PC-3 (cell line): ENCODE measurements at regions not wholly inside any gene's neighbourhood (a gene's known extent, or its start where the extent isn't known, plus 50 kb on each side); places are given as distances from the start of the nearest gene placed in this dataset.

Experiments
- ATAC-seq: fragments of 200-7000 bp; cut with Tn5 transposase; 2 replicates; pipeline ENCODE4 v1.9.1; 2020; ENCODE audit warnings: mild to moderate bottlenecking, moderate library complexity
- BruUV-seq: library from RNA; stranded (reverse); fragments of 400-500 nt; replicated peaks from 2 replicates; lab custom pipeline; 2021; lab: Mats Ljungman, UMichigan
- CTCF ChIA-PET: fragments of 300-600 bp; sonication (Branson Sonifier 250); formaldehyde crosslinking; loops from one replicate; lab custom pipeline; 2022; ENCODE audit warnings: antibody characterized with exemption; lab: Charles Lee
- POLR2A ChIA-PET: fragments of 300-600 bp; sonication (Branson Sonifier 250); formaldehyde crosslinking; loops from one replicate; lab custom pipeline; 2022; ENCODE audit warnings: antibody characterized with exemption; ENCODE audit not compliant: unreplicated experiment; lab: Charles Lee
- DNase-seq: peaks from one replicate; pipeline ENCODE4 v3.0.0-alpha.2; 2015
- H2AFZ ChIP-seq: fragments of 300-600 bp; sonication (generic); 2 replicates; pipeline ENCODE4 v1.6.0; 2016; ENCODE audit warnings: antibody characterized with exemption, low read length
- H3F3A ChIP-seq: fragments of 300-600 bp; sonication (generic); one replicate; pipeline ENCODE4 v1.6.0; 2017; ENCODE audit warnings: antibody characterized with exemption, low read length, control low read depth, mild to moderate bottlenecking; ENCODE audit not compliant: unreplicated experiment
- H3K27ac ChIP-seq: fragments of 300-600 bp; sonication (generic); 2 replicates; pipeline ENCODE4 v1.5.1; 2016; ENCODE audit warnings: mild to moderate bottlenecking, low read length
- H3K27me3 ChIP-seq: fragments of 300-600 bp; sonication (generic); 2 replicates; pipeline ENCODE4 v1.6.1; 2016; ENCODE audit warnings: low read length, mixed read lengths
- H3K36me3 ChIP-seq: fragments of 300-600 bp; sonication (generic); 2 replicates; pipeline ENCODE4 v1.6.1; 2016; ENCODE audit warnings: low read depth, mixed run types, low read length, mixed read lengths
- H3K4me1 ChIP-seq: fragments of 300-600 bp; sonication (generic); 2 replicates; pipeline ENCODE4 v1.5.1; 2016; ENCODE audit warnings: low read length; ENCODE audit not compliant: insufficient read depth
- H3K4me2 ChIP-seq: fragments of 300-600 bp; sonication (generic); 2 replicates; pipeline ENCODE4 v1.6.0; 2016; ENCODE audit warnings: low read length
- H3K4me3 ChIP-seq: fragments of 300-600 bp; sonication (generic); 2 replicates; pipeline ENCODE4 v1.5.1; 2016; ENCODE audit warnings: mild to moderate bottlenecking, low read length, mixed read lengths
- H3K79me2 ChIP-seq: fragments of 300-600 bp; sonication (generic); 2 replicates; pipeline ENCODE4 v1.6.1; 2017; ENCODE audit warnings: low read length, mixed read lengths
- H3K9ac ChIP-seq: fragments of 300-600 bp; sonication (generic); 2 replicates; pipeline ENCODE4 v1.6.0; 2016; ENCODE audit warnings: mild to moderate bottlenecking, low read length
- H3K9me2 ChIP-seq: fragments of 300-600 bp; sonication (generic); replicated peaks from 2 replicates; pipeline ENCODE4 v1.6.1; 2016; ENCODE audit warnings: mixed run types, low read length, mixed read lengths
- H3K9me3 ChIP-seq: fragments of 300-600 bp; sonication (generic); 2 replicates; pipeline ENCODE4 v1.6.1; 2016; ENCODE audit warnings: low read length, mixed read lengths
- H4K20me1 ChIP-seq: fragments of 300-600 bp; sonication (generic); 2 replicates; pipeline ENCODE4 v1.6.1; 2016; ENCODE audit warnings: low read length, mixed read lengths
- EZH2 ChIP-seq: fragments of 300-600 bp; sonication (generic); IDR thresholded peaks from one replicate; pipeline ENCODE4 v1.6.1; 2017; ENCODE audit warnings: antibody characterized with exemption, mild to moderate bottlenecking, low read length; ENCODE audit not compliant: unreplicated experiment
- EZH2phosphoT487 ChIP-seq: fragments of 300-600 bp; sonication (generic); IDR thresholded peaks from 2 replicates; pipeline ENCODE4 v1.6.1; 2018; ENCODE audit warnings: mild to moderate bottlenecking, antibody characterized with exemption, low read length, borderline replicate concordance
- intact Hi-C: fragments of 100-400 bp; cut with micrococcal nuclease; formaldehyde crosslinking; loops from 2 replicates; pipeline ENCODE4 v1.9.0; 2023
- TF ChIP-seq, protein P1 (sequence below): fragments of 300-600 bp; sonication (generic); conservative IDR thresholded peaks from 2 replicates; pipeline ENCODE4 v1.5.1; 2017; ENCODE audit warnings: antibody characterized with exemption, low read depth, mild to moderate bottlenecking, low read length

DNA sequence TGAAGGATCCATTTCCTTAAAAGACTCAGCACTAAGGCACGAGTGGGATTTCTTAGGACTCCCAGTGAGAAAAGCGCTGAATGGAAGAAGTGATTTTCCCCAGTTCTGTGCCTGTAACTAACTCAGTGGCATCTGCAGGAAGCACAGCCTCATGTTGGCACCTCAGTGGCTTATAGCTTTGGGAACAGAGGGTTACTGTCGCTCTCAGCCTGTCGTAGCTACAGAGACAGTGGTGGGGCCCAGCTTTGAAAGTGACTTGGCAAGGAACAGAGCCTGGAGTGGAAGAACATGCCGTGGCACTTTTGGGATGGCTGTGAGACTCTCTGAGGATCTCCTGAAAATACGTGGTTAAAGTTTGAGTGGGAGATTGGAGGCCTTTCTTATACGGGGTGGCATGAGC, 242.4 kb upstream of the MYOCD start:
- no peak for DNase-seq
- Histone ChIP-seq H3K4me2 (no peak overlapping the region), H3K27ac (no peak overlapping the region), H3F3A (no peaks in the 10 kb centered on the region), H2AFZ (no peak overlapping the region), H3K27me3 (peaks cover 17% of the 10 kb centered on the region), H3K36me3 (no peaks in the 10 kb centered on the region), H3K4me1 (no peaks in the 10 kb centered on the region), H4K20me1 (no peaks in the 10 kb centered on the region), H3K79me2 (no peaks in the 10 kb centered on the region), H3K9me3 (0 out of 2 replicates have a peak, but pooled peaks cover 8% of the 10 kb centered on the region), H3K4me3 (no peak overlapping the region), H3K9me2 (no peaks in the 10 kb centered on the region), H3K9ac (no peak overlapping the region)
- CTCF ChIA-PET = no interaction called here
- intact Hi-C loops = no loop called here
- no TSS peak for BruUV-seq
- POLR2A ChIA-PET = no interaction called here
- ATAC-seq = no peak
- no peak for TF ChIP-seq EZH2phosphoT487
- no peak for TF ChIP-seq EZH2

DNA sequence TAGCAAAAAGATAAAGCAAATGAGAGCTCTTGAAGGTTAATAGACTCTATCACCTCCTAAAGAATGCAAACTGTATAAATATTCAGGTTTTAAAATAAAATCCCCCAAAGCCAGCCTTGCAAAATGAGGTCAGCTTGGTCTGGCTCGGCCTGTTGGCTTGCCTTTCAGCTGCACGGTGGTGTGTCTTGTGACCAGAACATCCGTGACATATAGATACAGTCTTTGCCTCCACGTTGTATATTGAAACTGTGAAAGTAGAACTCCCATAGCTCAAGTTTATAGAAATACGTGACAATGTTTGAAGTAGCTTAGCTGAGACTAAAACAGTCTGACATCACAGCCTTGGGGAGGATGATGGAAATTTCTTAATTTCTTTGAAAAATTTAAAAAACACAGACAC, 236.6 kb upstream of the MYOCD start:
- Histone ChIP-seq H2AFZ (no peak overlapping the region), H3K9ac (no peak overlapping the region), H3K9me2 (no peaks in the 10 kb centered on the region), H3K9me3 (no peaks in the 10 kb centered on the region), H3K4me2 (no peak overlapping the region), H3K27me3 (no peaks in the 10 kb centered on the region; the same call in 1 of the 2 replicates), H3K27ac (no peak overlapping the region), H3K4me1 (no peaks in the 10 kb centered on the region), H3K4me3 (no peak overlapping the region), H3F3A (no peaks in the 10 kb centered on the region), H4K20me1 (no peaks in the 10 kb centered on the region), H3K36me3 (no peaks in the 10 kb centered on the region), H3K79me2 (no peaks in the 10 kb centered on the region)
- POLR2A ChIA-PET = no interaction called here
- CTCF ChIA-PET = no interaction called here
- TF ChIP-seq, protein P1, sequence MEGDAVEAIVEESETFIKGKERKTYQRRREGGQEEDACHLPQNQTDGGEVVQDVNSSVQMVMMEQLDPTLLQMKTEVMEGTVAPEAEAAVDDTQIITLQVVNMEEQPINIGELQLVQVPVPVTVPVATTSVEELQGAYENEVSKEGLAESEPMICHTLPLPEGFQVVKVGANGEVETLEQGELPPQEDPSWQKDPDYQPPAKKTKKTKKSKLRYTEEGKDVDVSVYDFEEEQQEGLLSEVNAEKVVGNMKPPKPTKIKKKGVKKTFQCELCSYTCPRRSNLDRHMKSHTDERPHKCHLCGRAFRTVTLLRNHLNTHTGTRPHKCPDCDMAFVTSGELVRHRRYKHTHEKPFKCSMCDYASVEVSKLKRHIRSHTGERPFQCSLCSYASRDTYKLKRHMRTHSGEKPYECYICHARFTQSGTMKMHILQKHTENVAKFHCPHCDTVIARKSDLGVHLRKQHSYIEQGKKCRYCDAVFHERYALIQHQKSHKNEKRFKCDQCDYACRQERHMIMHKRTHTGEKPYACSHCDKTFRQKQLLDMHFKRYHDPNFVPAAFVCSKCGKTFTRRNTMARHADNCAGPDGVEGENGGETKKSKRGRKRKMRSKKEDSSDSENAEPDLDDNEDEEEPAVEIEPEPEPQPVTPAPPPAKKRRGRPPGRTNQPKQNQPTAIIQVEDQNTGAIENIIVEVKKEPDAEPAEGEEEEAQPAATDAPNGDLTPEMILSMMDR = no peak
- TF ChIP-seq EZH2phosphoT487 (no peak), EZH2 (no peak)
- ATAC-seq = no peak
- intact Hi-C loops = no loop called here
- no peak for DNase-seq
- BruUV-seq = no TSS peak

DNA sequence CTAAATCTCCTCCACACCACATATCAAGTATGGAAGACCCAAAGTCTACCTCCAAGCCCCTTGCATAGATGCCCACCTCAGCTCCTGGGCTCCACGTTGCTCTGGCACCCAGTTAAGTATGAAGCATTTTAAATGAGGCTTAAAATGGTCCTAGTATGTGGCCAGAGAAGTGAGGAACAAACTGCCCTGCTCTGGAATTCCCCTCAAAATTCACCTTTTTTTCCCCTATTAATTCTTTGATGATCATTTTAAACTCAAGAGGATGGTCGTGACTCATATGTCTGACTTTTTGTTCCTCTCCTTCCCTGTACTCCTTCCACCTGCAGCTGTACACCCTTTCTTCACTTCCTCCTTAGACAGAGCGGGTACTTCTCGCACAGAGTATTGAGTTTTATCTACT, 234.5 kb upstream of the MYOCD start:
- H3K36me3 ChIP-seq = no peaks in the 10 kb centered on the region
- no peaks in the 10 kb centered on the region for H3K79me2 ChIP-seq
- no peaks in the 10 kb centered on the region for H3K9me2 ChIP-seq
- H3F3A ChIP-seq = no peaks in the 10 kb centered on the region
- H3K9me3 ChIP-seq = no peaks in the 10 kb centered on the region
- ATAC-seq (no peak), DNase-seq (no peak)
- no peaks in the 10 kb centered on the region for H3K4me1 ChIP-seq
- H3K27ac ChIP-seq = no peak overlapping the region
- intact Hi-C loops = no loop called here
- CTCF ChIA-PET = no interaction called here
- BruUV-seq = no TSS peak
- no peak overlapping the region for H2AFZ ChIP-seq
- POLR2A ChIA-PET = no interaction called here
- TF ChIP-seq, protein P1 = no peak
- TF ChIP-seq EZH2phosphoT487 = no peak
- no peak for TF ChIP-seq EZH2
- H3K9ac ChIP-seq = no peak overlapping the region
- H3K4me3 ChIP-seq = no peak overlapping the region
- no peaks in the 10 kb centered on the region for H4K20me1 ChIP-seq
- H3K27me3 ChIP-seq = no peaks in the 10 kb centered on the region; the same call in 1 of the 2 replicates
- H3K4me2 ChIP-seq = no peak overlapping the region
